GM12801 (cell line): ENCODE measurements at regions not wholly inside any gene's neighbourhood (a gene's known extent, or its start where the extent isn't known, plus 50 kb on each side); places are given as distances from the start of the nearest gene placed in this dataset.

ENCODE experiments used
- CTCF ChIP-seq: IDR thresholded peaks from one replicate; pipeline ENCODE4 v1.5.1; 2011; ENCODE audit warnings: control low read depth; ENCODE audit not compliant: insufficient read length; ENCODE audit errors: extremely low read depth

- TF ChIP-seq CTCF: no peak
Measured at GRCh38 chr7:25970911-25971310, 181.1 kb upstream of the NFE2L3 start.

GRCh38 chr7:25976630-25977029 is 175.4 kb upstream of the NFE2L3 start:
- no peak for TF ChIP-seq CTCF

- no peak for TF ChIP-seq CTCF
Measured at GRCh38 chr7:25978466-25978865, 173.5 kb upstream of the NFE2L3 start.

GRCh38 chr7:25979605-25980004 is 172.4 kb upstream of the NFE2L3 start:
- no peak for TF ChIP-seq CTCF

GRCh38 chr7:25982684-25983083 is 169.3 kb upstream of the NFE2L3 start:
- no peak for TF ChIP-seq CTCF

GRCh38 chr7:25985196-25985595 is 166.8 kb upstream of the NFE2L3 start:
- no peak for TF ChIP-seq CTCF

GRCh38 chr7:25988640-25989039 is 163.4 kb upstream of the NFE2L3 start:
- TF ChIP-seq CTCF: no peak
